ENCODE measurements at regions not wholly inside any gene's neighbourhood (a gene's known extent, or its start where the extent isn't known, plus 50 kb on each side); places are given as distances from the start of the nearest gene placed in this dataset.

- TF ChIP-seq CTCF (IDR thresholded peaks at IDR 0.05) (no peak), POLR2A (IDR thresholded peaks at IDR 0.05) (no peak), EP300 (IDR thresholded peaks at IDR 0.05) (no peak)
Observed at GRCh38 chr11:112381578-112381977, 120.9 kb upstream of the PLET1 start.
